Activated CD4-positive, alpha-beta T cell treated with anti-CD3 and anti-CD28 coated beads, Interleukin-2, Interleukin-6, amounts not matched to agents 100 ng/mL and 50 ng/mL, durations not matched to agents 16 hours and 8 hours (primary cell): ENCODE measurements at regions not wholly inside any gene's neighbourhood (a gene's known extent, or its start where the extent isn't known, plus 50 kb on each side); places are given as distances from the start of the nearest gene placed in this dataset.
"Not testable (repeated sequence)": the region's sequence is repeated elsewhere in the genome, so short reads cannot be mapped to it uniquely, and the experiment has no call there.

ENCODE experiments used
- DNase-seq: peaks from one replicate; pipeline ENCODE4 v3.0.0-alpha.2; 2020

- no peak for DNase-seq
Observed at GRCh38 chr6:71066153-71066552, 109.3 kb upstream of the B3GAT2 start.

- DNase-seq = no peak
Observed at GRCh38 chr6:71067816-71068215, 111.0 kb upstream of the B3GAT2 start.

DNA sequence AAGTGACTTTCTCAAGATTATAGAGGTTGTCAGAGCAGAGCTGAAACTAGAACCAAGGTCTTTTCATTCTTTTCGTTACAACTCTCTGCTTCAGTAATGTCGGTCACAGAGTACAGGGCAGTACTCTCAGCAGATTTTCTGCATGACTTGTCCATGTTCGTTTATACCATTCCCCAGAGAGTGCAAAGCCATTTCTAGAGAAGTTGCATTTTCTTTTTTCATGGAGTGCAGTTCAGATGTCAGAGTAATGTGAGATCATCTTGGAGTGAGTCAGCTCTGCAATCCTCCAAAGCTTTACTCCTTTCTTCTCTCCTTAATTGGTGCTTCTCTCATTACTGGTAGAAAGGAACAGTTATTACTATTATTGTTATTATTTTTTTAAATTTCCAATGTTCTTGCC lies 115.6 kb upstream of the B3GAT2 start:
- no peak for DNase-seq

DNA sequence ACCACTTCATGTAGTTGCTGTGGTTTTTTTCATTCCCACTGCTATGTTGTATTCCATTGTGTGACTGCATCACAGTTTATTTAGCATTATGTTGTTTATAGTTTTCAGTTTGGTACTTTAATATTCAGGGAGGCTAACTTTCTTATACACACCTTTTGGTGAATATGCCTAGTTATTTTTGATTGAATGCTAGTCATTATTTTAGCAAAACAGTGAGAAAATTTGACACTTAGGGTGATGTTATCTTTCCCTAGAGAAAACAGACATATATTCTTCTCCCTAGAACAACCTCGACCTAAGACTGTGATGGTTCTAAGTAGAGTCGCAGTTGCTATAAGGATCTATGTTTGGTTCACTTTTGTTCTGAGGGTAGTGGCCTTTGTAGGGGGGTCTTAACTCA lies 120.8 kb upstream of the B3GAT2 start:
- DNase-seq = no peak

- DNase-seq = no peak
Observed at GRCh38 chr6:71079677-71080076, 122.8 kb upstream of the B3GAT2 start.

DNA sequence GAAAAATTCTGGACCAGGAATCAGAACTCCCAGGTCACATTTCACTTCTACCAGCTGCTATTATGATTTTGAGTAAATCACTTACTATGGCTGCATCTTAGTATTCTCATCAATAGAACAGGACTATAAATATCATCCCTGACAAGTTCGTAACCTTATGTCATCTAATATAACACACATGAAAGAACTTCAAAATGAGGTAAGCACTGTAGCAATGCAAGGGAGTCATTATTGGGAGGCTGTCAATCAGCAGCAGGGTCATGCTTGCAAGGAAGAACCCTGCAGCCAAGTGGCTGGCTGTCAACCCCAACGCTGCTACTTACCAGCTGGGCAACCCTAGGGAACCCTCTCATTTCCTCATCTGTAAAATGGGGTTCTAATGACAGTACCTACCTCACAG lies 123.3 kb upstream of the B3GAT2 start:
- no peak for DNase-seq

DNA sequence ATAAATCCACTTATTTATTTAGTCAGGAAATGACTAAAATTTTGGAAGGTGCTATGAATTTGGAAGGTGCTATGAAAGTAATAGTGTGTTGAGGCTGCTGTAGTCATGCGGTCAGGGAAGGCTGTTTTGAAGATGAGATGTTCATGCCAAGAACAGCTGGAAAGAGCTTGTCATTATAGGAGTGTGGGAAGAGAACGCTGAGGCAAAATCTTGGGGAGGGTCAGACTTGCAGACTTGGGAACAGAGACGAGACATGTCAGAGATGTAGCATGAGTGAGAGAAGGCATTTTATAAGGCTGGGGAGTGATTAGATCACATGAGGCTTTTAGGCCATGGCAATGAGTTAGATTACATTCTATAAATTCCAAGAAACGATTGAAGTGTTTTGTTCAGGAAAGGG lies 124.0 kb upstream of the B3GAT2 start:
- no peak for DNase-seq

DNA sequence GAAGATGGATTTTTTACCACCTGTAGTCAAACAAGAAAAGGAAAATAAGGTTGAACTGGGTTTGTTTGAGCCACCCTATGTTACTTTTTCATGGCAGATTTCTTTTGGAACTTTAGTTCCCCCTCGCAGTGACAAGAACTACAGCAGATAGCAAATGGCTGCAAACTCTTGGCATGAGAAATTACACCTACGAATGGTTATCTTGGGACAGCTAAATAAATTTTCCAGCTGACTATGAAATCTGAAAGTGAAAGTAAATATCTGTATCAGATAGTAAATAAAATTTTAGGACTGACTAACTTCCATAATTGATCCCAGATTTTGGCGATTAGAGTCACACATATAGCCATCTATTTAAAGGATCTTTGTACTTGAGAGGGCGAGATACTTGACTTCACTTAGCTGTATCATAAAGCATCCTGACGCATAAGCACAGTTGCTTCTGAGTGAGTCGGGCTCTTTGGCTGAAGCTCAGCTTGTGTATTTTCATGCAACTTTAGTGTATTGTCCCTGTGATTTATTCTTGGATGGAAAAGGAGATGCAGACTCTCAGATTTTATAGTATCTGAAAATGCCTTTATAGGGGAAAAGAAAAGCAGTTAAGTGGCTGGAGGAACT lies 125.3 kb upstream of the B3GAT2 start:
- DNase-seq = no peak

DNA sequence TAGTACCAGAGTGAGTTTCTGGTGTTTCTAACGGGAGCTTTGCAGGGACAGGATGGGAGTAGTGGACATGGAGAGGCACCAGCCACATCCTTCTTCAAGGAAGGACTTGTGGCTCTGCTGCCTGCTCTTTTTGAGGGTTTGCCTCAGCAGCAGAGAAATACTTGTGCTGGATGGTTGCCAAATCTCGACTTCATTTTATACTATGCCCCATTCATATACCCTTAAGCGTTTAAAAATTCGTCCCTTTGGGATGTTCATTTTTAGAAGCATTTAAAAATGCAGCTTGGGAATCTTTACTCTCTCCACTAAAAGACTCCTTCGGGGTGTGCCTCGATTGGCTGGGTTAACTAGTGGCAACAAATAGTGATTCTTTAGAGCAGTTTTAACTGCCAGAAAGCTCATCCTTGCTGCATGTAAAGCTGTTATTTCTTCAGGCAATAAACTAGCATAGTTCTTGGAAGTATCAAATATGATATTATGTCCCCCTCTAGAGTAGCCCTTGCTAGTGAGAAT lies 126.5 kb upstream of the B3GAT2 start:
- DNase-seq = no peak

DNA sequence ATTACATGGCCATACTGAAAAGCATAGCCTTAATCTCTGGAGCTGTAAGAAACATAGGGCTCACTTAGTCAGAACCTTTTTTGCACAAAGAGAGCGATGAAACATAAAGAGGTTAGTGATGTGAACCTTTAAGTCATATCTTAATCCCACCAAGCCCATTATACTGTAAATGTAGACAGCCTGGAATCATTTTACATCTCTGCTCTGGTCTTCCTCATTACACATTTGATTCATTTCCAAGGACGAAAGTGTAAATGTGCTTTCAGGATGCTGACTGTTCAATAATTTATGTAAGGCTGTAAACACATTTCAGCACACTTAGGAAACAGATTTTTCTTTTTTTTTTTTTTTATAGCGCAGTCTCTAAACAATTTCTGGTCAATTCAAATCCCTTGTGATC lies 131.3 kb upstream of the B3GAT2 start:
- no peak for DNase-seq

DNA sequence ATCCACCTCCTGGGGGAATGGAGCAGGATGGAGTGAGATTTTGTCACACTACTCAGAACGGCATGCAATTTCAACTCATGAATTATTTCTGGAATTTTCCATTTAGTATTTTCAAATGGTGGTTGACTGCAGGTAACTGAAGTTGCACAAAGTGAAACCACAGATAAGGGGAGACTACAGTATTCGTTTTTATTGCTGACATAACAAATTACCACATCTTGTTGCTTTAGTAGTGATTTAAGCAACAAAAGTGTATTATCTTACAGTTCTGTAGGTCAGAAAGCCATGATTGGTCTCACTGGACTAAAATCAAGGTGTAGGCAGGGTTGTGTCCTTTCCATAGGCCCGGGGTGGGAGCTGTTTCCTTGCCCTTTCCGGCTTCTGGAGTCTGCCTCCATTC lies 133.4 kb upstream of the B3GAT2 start:
- DNase-seq = no peak

- no peak for DNase-seq
Observed at GRCh38 chr6:71091167-71091566, 134.3 kb upstream of the B3GAT2 start.

GRCh38 chr6:71091956-71092355 lies 135.1 kb upstream of the B3GAT2 start:
- DNase-seq = no peak

- not testable (repeated sequence) for DNase-seq
Observed at GRCh38 chr6:71097264-71097663, 140.4 kb upstream of the B3GAT2 start.

- DNase-seq = no peak
Observed at GRCh38 chr6:71099649-71100048, 142.8 kb upstream of the B3GAT2 start.

DNA sequence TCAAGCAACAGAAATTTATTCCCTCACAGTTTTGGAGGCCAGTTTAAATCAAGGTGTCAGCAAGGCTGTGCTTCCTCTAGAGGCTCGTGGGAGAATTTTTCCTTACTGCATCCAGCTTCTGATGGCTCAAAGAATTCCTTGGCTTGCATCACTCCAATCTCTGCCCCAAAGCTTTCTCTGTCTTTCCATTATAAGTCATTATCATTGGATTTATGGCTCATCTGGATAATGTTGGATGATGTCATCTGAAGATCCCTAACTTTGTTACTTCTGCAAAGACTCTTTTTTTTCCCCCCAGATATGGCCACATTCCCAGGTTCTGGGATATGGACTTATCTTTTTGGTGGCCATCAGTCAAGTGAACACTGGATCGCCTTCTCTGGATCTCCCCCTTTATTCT lies 146.3 kb upstream of the B3GAT2 start:
- DNase-seq = no peak

GRCh38 chr6:71103641-71104040 lies 146.8 kb upstream of the B3GAT2 start:
- no peak for DNase-seq

GRCh38 chr6:71106276-71106675 lies 149.4 kb upstream of the B3GAT2 start:
- no peak for DNase-seq

GRCh38 chr6:71107911-71108420 lies 151.1 kb upstream of the B3GAT2 start:
- DNase-seq = no peak

DNA sequence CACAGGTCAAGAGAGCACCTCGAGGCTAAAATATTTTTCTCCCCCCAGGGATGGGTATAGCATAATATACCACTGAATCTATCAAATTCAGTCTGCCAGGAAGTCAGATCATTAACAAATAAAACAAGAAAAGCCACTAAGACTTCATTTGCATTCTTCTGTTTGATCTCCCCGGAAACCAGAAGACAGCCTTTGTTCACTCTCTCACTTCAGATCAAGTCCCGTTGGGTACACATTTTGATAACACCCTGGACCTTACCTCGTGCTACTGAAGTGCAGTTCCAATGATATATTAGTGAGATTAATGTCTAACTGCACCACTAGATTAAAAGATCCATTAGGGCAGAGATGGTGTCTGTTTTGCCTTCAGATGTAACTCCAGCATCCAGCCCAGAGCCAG lies 157.7 kb upstream of the B3GAT2 start:
- DNase-seq = no peak

GRCh38 chr6:71114986-71115385 lies 158.1 kb upstream of the B3GAT2 start:
- DNase-seq = no peak

DNA sequence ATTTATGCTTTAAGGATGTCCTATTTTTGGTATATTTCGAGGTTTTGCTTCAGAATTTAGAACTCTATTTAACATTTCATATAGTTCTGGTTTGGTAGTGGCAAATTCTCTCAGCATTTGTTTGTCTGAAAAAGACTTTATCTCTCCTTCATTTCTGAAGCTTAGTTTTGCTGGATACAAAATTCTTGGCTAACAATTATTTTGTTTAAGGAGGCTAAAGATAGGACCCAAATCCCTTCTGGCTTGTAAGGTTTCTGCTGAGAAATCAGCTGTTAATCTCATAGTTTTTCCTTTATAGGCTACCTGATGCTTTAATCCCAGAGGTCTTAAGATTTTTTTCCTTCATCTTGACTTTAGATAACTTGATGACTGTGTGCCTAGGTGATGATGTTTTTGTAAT lies 162.7 kb upstream of the B3GAT2 start:
- DNase-seq = no peak

DNA sequence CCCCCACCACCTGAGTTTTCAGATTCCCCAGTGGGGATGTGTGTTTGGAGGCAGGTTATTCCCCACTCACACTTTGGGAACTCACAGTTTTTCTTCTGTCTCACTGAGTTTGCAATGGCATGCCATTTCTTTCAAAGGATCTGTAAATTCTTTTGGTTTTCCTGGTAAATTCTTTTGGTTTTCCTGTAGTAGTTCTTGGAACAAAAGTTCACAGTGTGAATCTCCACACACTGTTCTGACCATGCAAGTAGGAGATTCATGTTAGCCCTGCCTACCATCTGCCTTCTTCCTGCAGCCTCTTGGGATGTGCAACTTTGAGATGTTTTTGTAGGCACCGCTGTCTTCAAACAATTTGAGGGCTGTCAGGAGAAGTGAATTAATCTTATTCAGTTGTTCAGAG lies 165.6 kb upstream of the OGFRL1 start:
- no peak for DNase-seq

DNA sequence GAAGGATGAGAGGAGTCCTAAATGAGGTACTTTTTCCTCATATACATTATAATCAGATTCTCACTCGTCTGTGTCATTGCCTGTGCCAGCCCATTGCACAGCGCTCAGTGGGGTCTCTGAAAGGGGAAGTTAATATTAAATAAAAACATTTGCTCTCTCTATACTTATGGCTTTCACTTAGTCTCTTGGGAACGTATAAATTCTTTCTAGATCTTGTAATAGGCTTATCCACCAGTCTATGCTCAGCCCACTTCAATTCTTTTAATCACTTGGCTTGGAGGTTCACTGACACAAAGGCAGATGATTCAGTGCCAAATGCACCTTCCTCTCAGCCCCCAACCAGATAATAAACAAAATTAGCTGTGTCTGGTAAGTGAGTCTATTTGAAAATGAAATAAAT lies 164.3 kb upstream of the OGFRL1 start:
- DNase-seq = no peak

- DNase-seq = no peak
Observed at GRCh38 chr6:71125216-71125615, 163.4 kb upstream of the OGFRL1 start.
